ENCODE measurements at regions not wholly inside any gene's neighbourhood (a gene's known extent, or its start where the extent isn't known, plus 50 kb on each side); places are given as distances from the start of the nearest gene placed in this dataset.

GRCh38 chr7:85682833-85683620 is 496.2 kb upstream of the SEMA3D start:
- TF ChIP-seq CTCF (IDR thresholded peaks at IDR 0.05) (no peak), POLR2A (IDR thresholded peaks at IDR 0.05) (no peak)

Measured in esophagus squamous epithelium (tissue), 4 donors.